Activated naive CD8-positive, alpha-beta T cell (primary cell): ENCODE measurements at regions not wholly inside any gene's neighbourhood (a gene's known extent, or its start where the extent isn't known, plus 50 kb on each side); places are given as distances from the start of the nearest gene placed in this dataset.

ENCODE experiments used
- H3K27ac Mint-ChIP-seq: one replicate; pipeline ENCODE4 v1.8.0; 2021; ENCODE audit warnings: mixed read lengths
- H3K27me3 Mint-ChIP-seq: one replicate; pipeline ENCODE4 v1.8.0; 2021; ENCODE audit warnings: mixed read lengths
- H3K36me3 Mint-ChIP-seq: one replicate; pipeline ENCODE4 v1.8.0; 2021; ENCODE audit warnings: mixed read lengths
- H3K4me1 Mint-ChIP-seq: one replicate; pipeline ENCODE4 v1.8.0; 2021; ENCODE audit warnings: low read depth, mixed read lengths
- H3K4me3 Mint-ChIP-seq: one replicate; pipeline ENCODE4 v1.8.0; 2021; ENCODE audit warnings: mild to moderate bottlenecking, mixed read lengths
- H3K9me3 Mint-ChIP-seq: one replicate; pipeline ENCODE4 v1.8.0; 2021; ENCODE audit warnings: low read depth, mixed read lengths

- Mint-ChIP-seq H3K36me3 (peaks cover 5% of the 10 kb centered on the region), H3K4me3 (no peak overlapping the region), H3K4me1 (no peaks in the 10 kb centered on the region), H3K27me3 (peaks cover 3% of the 10 kb centered on the region), H3K9me3 (peaks cover 10% of the 10 kb centered on the region), H3K27ac (no peak overlapping the region)
Observed at GRCh38 chr1:229980009-229980408, 87.0 kb upstream of the GALNT2 start.

- H3K4me3 Mint-ChIP-seq = no peak overlapping the region
- H3K27ac Mint-ChIP-seq = no peak overlapping the region
- H3K4me1 Mint-ChIP-seq = no peaks in the 10 kb centered on the region
- H3K27me3 Mint-ChIP-seq = peaks cover 6% of the 10 kb centered on the region
- peaks cover 5% of the 10 kb centered on the region for H3K36me3 Mint-ChIP-seq
- H3K9me3 Mint-ChIP-seq = no peaks in the 10 kb centered on the region
Observed at GRCh38 chr1:229981736-229982135, 85.3 kb upstream of the GALNT2 start.

- no peaks in the 10 kb centered on the region for H3K36me3 Mint-ChIP-seq
- H3K4me3 Mint-ChIP-seq = no peak overlapping the region
- no peak overlapping the region for H3K27ac Mint-ChIP-seq
- H3K27me3 Mint-ChIP-seq = peaks cover 9% of the 10 kb centered on the region
- H3K9me3 Mint-ChIP-seq = no peaks in the 10 kb centered on the region
- no peaks in the 10 kb centered on the region for H3K4me1 Mint-ChIP-seq
Observed at GRCh38 chr1:229984310-229984991, 82.6 kb upstream of the GALNT2 start.

- Mint-ChIP-seq H3K9me3 (no peaks in the 10 kb centered on the region), H3K27me3 (peaks cover 9% of the 10 kb centered on the region), H3K4me1 (no peaks in the 10 kb centered on the region), H3K36me3 (no peaks in the 10 kb centered on the region), H3K27ac (no peak overlapping the region), H3K4me3 (no peak overlapping the region)
Observed at GRCh38 chr1:229984992-229985612, 81.9 kb upstream of the GALNT2 start.

GRCh38 chr1:229985613-229986010 is 81.4 kb upstream of the GALNT2 start:
- Mint-ChIP-seq H3K27me3 (peaks cover 8% of the 10 kb centered on the region), H3K27ac (no peak overlapping the region), H3K4me3 (no peak overlapping the region), H3K9me3 (no peaks in the 10 kb centered on the region), H3K36me3 (no peaks in the 10 kb centered on the region), H3K4me1 (no peaks in the 10 kb centered on the region)

- Mint-ChIP-seq H3K9me3 (no peaks in the 10 kb centered on the region), H3K27me3 (peaks cover 8% of the 10 kb centered on the region), H3K4me1 (no peaks in the 10 kb centered on the region), H3K27ac (no peak overlapping the region), H3K4me3 (no peak overlapping the region), H3K36me3 (no peaks in the 10 kb centered on the region)
Observed at GRCh38 chr1:229986737-229987337, 80.2 kb upstream of the GALNT2 start.

GRCh38 chr1:229987953-229988352 is 79.1 kb upstream of the GALNT2 start:
- Mint-ChIP-seq H3K36me3 (no peaks in the 10 kb centered on the region), H3K4me1 (no peaks in the 10 kb centered on the region), H3K27ac (no peak overlapping the region), H3K4me3 (no peak overlapping the region), H3K27me3 (peaks cover 8% of the 10 kb centered on the region), H3K9me3 (no peaks in the 10 kb centered on the region)

GRCh38 chr1:229988534-229988933 is 78.5 kb upstream of the GALNT2 start:
- Mint-ChIP-seq H3K4me1 (no peaks in the 10 kb centered on the region), H3K27ac (no peak overlapping the region), H3K4me3 (no peak overlapping the region), H3K36me3 (no peaks in the 10 kb centered on the region), H3K9me3 (no peaks in the 10 kb centered on the region), H3K27me3 (peaks cover 8% of the 10 kb centered on the region)

GRCh38 chr1:229989591-229990248 is 77.3 kb upstream of the GALNT2 start:
- no peaks in the 10 kb centered on the region for H3K36me3 Mint-ChIP-seq
- H3K9me3 Mint-ChIP-seq = no peaks in the 10 kb centered on the region
- no peak overlapping the region for H3K4me3 Mint-ChIP-seq

GRCh38 chr1:229990326-229990725 is 76.7 kb upstream of the GALNT2 start:
- no peak overlapping the region for H3K27ac Mint-ChIP-seq
- H3K4me1 Mint-ChIP-seq = no peaks in the 10 kb centered on the region
- H3K9me3 Mint-ChIP-seq = no peaks in the 10 kb centered on the region
- H3K36me3 Mint-ChIP-seq = no peaks in the 10 kb centered on the region
- H3K4me3 Mint-ChIP-seq = no peak overlapping the region
- peaks cover 8% of the 10 kb centered on the region for H3K27me3 Mint-ChIP-seq

More at GRCh38 chr1:229989591-229990248, 77.3 kb upstream of the GALNT2 start:
- no peaks in the 10 kb centered on the region for H3K4me1 Mint-ChIP-seq
- H3K27ac Mint-ChIP-seq = no peak overlapping the region
- peaks cover 8% of the 10 kb centered on the region for H3K27me3 Mint-ChIP-seq

GRCh38 chr1:229991104-229991513 is 75.9 kb upstream of the GALNT2 start:
- Mint-ChIP-seq H3K27me3 (peaks cover 6% of the 10 kb centered on the region), H3K27ac (no peak overlapping the region), H3K4me3 (no peak overlapping the region), H3K36me3 (no peaks in the 10 kb centered on the region), H3K4me1 (no peaks in the 10 kb centered on the region), H3K9me3 (no peaks in the 10 kb centered on the region)

GRCh38 chr1:229991724-229992333 is 75.2 kb upstream of the GALNT2 start:
- no peaks in the 10 kb centered on the region for H3K9me3 Mint-ChIP-seq
- H3K27ac Mint-ChIP-seq = no peak overlapping the region
- peaks cover 4% of the 10 kb centered on the region for H3K27me3 Mint-ChIP-seq
- no peaks in the 10 kb centered on the region for H3K4me1 Mint-ChIP-seq
- H3K36me3 Mint-ChIP-seq = no peaks in the 10 kb centered on the region
- no peak overlapping the region for H3K4me3 Mint-ChIP-seq

- Mint-ChIP-seq H3K4me1 (no peaks in the 10 kb centered on the region), H3K36me3 (no peaks in the 10 kb centered on the region), H3K4me3 (no peak overlapping the region), H3K9me3 (no peaks in the 10 kb centered on the region), H3K27ac (no peak overlapping the region), H3K27me3 (peaks cover 4% of the 10 kb centered on the region)
Observed at GRCh38 chr1:229993060-229993459, 74.0 kb upstream of the GALNT2 start.

GRCh38 chr1:229993894-229994293 is 73.1 kb upstream of the GALNT2 start:
- H3K36me3 Mint-ChIP-seq = no peaks in the 10 kb centered on the region
- H3K9me3 Mint-ChIP-seq = no peaks in the 10 kb centered on the region
- no peak overlapping the region for H3K4me3 Mint-ChIP-seq
- no peak overlapping the region for H3K27ac Mint-ChIP-seq
- no peaks in the 10 kb centered on the region for H3K27me3 Mint-ChIP-seq
- no peaks in the 10 kb centered on the region for H3K4me1 Mint-ChIP-seq
